SU-DHL-6 (cell line): ENCODE measurements at regions not wholly inside any gene's neighbourhood (a gene's known extent, or its start where the extent isn't known, plus 50 kb on each side); places are given as distances from the start of the nearest gene placed in this dataset.

ENCODE experiments used
- CTCF ChIP-seq: fragments of 200-600 bp; sonication (generic); IDR thresholded peaks from one replicate; pipeline ENCODE4 v1.5.1; 2017; ENCODE audit warnings: antibody characterized with exemption, mild to moderate bottlenecking, low read length, moderate library complexity; ENCODE audit not compliant: insufficient read depth, poor library complexity, severe bottlenecking
- EZH2phosphoT487 ChIP-seq: fragments of 200-600 bp; sonication (generic), shearing (Covaris generic); conservative IDR thresholded peaks from 2 replicates; pipeline ENCODE4 v1.6.1; 2018; ENCODE audit warnings: mild to moderate bottlenecking, antibody characterized with exemption, low read length, moderate library complexity, mixed read lengths

- TF ChIP-seq EZH2phosphoT487 (no peak), CTCF (no peak)
Observed at GRCh38 chr2:64938607-64939285, 50.5 kb upstream of the SLC1A4 start.
